HG02870 (cell line): ENCODE measurements at regions not wholly inside any gene's neighbourhood (a gene's known extent, or its start where the extent isn't known, plus 50 kb on each side); places are given as distances from the start of the nearest gene placed in this dataset.

ENCODE experiments used
- ATAC-seq: cut with Tn5 transposase; IDR thresholded peaks from one replicate; pipeline ENCODE4 v1.9.1; 2021; ENCODE audit warnings: mild to moderate bottlenecking, moderate library complexity; ENCODE audit not compliant: unreplicated experiment

DNA sequence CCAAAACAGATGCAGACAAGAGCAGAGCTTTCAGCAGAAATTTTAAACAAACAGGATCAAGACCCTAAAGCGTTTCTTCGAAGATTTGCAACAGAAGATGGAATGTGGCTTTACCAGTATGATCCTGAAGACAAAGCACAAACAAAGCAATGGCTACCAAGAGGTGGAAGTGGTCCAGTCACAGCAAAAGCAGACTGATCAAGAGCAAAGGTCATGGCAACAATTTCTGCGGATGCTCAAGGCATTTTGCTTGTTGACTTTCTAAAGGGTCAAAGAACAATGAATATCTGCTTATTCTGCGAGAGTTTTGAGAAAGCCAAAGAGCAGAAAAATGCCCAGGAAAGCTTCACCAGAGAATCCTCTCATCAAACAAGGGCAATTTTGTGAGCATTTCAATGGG is 130.4 kb downstream of the MBL2 start:
- ATAC-seq: no peak

DNA sequence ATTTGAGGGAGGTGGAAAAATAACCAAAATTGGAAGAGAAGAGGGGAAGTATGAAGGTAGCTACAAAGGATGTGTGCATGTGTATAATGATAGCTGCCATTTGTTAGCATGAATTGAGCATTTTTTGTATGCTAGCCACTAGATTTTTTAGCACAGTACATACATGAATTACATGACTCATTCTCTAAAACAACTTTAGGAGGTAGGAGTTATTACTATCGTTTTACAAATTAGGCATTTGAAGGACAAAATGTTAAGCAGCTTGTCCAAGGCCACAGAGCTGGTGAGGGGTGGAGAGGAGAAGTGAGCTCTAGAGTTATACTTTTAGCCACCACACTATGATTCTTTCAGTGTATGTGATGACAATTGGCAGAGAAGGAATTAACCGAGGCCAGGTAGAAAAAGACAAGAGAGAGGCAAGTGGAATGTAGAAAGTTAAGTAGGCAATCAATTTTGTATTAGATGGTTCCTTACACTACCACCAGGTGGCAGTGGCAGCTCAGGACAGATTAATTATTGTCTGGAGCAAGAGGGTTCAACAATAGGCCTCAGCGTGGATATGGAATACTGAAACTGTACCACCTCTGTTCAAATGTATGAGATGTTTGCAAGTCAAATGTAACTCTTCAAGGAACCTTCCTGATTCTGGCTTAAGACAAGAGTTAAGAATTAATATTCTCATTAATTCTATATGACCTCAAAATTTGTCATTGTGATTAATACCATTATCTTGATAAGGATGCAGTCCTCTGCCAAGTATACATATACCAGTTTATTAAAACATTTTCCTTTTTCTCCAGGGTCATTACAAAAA is 128.0 kb downstream of the MBL2 start:
- ATAC-seq: peak; percentile 78

DNA sequence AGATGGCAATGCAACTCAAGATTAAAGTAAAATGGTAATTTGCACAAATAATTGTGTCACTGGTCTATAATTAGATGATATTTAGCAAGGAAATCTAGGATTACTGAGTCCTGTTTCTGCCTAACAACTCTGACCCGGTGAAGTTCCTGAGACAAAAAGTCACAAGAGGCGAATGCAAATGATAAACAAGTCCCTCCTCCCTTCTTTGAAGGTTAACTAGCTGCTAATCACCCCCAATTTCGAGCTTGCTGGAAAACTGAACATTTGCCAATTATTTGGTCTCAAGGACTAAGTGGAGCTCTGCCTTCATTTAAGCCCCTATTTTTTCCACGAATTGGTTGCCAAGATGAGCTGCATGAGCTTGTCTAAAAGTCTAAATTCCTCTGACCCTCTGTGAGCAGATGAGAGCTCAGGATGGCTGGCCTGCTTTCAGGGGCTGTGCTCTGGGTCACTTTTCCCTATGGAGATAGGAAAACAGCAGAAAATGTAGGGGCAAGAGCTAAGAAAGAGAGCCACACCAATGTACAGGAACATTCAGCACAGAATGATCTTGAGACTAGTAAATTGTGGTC is 127.3 kb downstream of the MBL2 start:
- no peak for ATAC-seq

DNA sequence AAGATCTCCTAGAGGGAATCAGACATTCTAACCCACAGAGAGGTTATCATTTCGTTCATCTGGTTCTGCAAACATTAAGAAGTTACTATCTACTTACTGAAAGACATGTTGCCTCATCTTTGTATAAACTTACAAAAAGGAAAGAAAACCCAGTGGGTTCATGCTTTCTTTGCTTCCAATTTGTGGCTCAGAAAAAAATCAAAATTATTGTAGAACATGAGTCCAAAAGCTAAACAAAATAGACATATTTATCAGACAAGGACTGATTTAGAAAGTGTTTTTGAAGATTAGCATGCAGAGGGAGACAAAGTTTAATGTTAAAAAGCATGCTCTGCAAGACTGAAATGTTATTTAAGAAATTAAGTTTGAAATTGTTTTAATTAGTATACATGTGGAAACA is 123.1 kb downstream of the MBL2 start:
- ATAC-seq: no peak

DNA sequence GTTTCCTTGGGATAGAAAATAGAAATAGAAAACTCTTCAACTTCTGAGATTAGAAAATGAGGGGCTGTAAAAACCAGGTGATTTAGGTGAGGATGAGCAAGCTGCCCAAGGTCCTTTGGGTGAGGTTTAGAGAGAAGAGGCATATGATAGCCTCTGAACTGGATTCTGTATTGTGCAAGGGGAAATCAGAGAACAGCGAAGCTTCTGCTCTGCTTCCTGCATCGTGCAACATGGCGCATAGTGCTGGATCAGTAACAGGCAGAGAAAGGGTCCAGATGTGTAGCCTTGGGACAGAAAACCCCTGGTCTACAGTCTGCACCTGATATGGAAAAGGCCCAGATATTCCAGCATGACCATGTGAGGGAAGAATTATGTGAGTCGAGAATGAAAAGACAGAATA is 121.7 kb downstream of the MBL2 start:
- no peak for ATAC-seq

DNA sequence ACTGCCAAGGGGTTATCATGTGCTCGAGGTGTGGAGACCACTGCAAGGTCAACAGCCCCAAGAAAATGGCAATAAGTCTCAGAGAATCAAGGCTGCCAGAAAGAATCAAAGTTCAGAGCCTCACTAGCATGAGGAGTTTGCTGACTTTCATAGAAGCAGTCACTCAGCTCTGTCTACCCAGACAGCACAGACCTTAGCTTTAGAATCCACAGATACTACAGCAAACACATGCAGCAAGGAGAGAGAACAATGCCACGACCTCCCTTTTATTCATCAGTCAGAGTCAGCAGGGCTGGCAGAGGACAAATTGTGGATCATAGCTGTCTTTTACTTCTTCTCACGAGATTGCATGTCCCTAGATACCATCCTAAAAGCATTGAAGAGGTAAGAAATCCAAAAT is 121.3 kb downstream of the MBL2 start:
- ATAC-seq: no peak

DNA sequence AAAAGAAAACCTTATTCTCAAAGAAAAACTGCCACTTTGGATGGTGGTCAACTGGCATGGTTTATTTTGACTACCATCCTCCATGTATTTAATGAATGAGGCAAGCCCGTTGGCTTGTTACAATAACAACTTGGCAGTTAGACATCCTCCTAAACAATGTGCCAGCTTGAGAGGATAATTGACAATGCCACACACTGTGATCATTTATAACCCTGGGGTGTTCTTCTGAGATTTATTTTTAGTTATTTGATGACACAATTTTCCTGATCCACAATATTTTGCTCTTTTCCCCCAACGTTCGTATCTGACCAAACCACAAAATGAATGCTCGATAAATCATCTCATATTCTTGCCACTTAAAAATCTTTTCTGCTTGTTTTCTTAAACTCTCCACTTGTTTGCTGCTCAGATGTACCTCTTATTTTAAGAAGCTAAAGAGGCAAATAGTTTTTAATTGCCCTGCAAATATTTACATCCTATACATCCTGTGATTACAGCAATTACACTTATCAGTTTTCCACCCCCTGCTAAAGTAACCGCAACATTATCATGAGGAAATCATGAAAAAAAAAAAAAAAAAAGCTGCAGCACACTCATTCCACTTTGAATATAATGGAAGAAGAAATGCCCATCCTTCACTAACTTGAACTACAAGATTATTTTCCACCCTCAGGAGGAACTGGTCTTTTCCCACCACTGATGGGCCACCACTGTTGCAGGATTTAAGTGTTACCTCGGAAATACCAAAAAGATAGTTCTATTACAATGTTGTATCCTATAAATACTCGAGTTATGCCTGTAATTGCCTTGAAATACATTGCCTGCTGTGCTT is 119.9 kb downstream of the MBL2 start:
- ATAC-seq: no peak

DNA sequence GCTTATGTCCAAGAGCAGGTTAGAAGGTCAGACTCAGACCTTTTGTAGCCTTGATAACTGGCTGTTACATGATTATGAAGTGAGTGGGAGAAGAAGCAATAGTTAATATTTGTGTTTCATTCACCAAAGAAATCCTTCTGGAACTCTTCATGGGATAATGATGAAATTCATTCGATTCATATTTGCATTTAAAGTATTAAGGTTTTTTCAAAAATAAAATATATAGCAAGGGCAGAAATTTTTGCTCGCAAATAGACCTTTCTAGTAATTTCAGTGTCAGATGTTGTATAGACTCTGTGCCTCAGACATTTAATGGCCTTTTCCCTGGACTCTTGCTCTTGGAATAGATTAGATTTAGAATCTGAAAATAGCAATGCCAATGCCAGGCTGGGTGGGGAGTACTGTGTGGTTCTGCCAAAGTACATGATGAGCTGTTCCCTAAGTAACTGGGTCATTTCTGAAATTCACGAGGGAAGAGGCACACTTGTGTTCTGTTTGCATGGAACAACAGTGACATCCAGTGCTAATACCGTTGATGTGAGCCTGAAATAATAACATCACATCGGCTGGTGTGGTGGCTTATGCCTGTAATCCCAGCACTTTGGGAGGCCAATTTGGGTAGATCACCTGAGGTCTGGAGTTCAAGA is 119.2 kb downstream of the MBL2 start:
- ATAC-seq: no peak

DNA sequence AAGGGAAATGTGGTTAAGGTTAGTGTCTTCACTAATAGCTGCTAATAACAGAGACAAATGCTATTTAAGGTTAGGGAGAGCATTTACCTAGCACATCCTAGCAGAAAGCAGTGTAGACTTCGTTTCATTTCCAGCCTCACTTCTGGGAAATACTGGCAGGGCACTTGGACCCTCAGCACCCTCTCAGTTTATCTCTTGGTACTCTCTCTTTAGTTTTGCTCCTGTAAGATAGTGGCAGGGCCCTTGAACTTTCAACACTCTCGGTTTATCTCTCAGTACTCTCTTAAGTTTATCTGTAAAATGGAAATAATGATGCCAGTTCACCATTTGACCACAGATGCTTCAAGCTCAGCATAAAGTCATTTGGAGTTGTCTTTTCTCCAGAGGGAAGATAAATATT is 118.4 kb downstream of the MBL2 start:
- no peak for ATAC-seq

DNA sequence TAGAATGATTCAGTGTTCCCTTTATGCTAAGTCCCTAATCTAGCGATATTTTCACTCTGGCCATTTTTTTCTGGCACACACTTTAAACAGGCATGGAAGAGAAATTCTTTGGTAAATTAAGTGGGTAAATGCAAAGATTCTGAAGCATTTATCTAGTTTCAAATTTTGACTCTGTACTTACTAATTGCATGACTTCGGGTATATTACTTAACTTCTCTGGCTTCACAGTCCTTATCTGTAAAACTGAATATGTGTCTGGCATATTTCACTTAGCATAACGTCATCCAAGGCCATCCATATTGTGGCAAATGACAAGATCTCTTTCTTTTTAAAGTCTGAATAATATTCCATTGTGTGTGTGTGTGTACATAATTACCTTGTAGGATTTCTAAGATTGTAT is 114.5 kb downstream of the MBL2 start:
- ATAC-seq: no peak

DNA sequence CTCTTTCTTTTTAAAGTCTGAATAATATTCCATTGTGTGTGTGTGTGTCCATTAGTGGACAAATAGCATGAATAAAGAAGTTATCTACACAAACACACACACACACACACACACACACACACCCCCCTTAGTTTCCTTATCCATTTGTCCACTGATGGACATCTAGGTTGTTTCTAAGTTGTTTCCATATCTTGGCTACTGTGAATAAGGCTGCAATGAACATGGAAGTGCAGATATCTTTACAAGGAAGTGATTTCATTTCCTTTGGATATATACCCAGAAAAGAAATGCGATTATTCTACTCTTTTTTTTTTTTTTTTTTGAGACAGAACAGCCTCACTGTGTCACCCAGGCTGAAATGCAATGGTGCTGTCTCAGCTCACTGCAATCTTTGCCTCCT is 113.5 kb downstream of the MBL2 start:
- no peak for ATAC-seq

DNA sequence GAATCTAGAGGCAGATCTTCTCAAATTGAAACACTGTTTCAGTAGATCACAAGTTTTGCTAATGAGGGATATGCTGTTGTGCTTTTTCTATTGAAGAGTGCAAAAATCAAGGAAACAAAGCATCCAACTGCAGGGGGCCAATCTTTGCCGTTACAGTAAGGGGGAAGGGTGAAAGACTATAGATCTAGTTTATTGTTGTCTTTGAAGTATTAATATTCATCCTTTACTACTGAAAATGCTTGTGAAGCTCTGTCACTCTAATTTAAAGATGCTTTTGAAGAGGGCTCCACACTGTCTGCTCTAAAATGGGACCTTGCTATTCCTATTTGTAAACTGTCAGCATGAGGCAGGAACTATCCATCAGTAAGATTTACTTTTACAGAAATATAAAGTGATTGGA is 110.3 kb downstream of the MBL2 start:
- ATAC-seq: no peak

DNA sequence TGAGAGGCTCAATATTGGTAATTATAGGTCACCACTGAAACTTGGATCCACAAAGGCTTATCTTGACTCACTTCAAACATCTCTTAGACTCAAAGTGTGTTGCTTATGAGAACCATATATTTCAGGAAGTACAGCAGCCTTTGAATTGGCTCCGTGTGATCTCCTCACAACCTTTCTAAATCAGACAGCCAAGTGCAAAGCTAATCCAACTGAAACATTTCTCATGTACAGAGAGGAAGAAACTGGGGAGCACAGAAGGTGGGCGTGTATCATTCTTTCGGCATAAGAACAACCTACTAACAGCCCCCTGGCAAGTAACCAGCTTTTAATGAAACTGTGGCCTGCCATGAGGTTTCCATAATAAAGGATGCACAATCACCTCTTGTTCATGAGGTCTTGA is 109.4 kb downstream of the MBL2 start:
- ATAC-seq: no peak

DNA sequence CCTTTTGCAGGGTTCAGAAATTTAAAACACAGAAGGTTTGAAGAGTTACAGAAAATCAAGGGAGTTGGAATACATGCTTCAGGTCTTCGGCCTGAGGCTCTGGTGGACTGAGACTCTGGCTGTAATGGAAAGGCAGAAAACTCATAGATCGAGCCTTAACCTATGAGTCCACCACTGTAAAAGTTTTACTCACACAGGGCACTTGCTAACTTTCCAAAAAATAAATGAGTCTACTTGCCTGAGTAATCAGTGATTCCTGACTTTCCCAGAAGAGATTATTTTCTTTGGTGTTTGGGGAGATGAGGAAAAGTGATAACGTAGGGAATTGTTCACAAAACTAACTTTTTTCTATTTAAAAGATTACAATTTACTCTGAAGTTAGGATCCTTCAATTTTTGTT is 108.0 kb downstream of the MBL2 start:
- no peak for ATAC-seq

DNA sequence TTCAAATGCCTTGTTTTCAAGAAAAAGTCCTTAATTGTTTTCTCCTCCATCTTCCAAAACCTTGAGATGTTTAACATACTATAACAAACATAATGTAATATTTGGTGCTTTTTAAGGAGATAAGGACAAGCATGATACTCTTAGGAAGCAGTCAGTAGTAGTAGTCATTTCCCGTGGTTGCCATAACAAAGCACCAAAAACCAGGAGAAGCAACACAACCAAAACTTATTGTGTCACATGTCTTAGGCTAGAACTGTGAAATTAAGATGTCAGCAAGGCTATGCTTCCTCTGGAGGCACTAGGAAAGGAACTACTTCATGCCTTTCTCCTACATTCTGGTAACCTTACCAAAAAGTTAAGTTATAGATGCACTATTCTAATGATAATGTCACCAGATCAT is 106.8 kb downstream of the MBL2 start:
- ATAC-seq: no peak

DNA sequence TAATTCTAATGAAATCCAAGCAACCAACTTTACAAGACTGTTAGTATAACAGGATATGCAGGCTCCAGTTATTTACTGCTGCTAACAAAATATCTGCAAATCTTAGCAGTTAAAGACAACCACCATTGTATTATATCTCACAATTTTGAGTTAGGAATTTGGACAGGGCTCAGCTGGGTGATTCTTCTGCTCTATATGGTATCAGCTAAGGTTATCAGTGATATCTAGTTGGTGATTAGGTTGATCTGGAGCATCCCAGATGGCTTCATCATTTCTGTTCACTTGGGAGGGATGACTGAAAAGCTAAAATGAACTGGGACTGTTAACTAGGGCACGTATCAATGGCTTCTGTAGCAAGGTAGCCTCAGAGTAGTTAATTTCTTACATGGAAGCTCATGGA is 105.7 kb downstream of the MBL2 start:
- ATAC-seq: no peak

DNA sequence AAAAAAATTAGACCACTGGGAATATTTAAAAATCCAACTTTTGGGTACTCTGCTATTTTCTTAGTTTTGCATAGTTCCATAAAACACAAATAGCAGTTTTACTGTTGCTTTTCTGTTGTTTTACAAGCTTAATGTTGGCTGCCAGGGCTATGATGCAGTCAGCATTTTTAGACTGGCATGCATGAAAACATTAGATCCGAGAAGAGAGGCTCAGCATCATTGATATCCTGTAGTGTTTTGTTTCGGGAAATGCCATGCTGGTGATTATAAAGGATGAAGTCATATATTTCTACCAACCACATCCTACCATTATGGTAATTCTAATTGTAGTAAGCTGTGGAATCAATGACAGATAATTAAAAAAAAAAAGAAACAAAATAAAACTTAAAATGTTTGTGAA is 104.6 kb downstream of the MBL2 start:
- ATAC-seq: no peak

DNA sequence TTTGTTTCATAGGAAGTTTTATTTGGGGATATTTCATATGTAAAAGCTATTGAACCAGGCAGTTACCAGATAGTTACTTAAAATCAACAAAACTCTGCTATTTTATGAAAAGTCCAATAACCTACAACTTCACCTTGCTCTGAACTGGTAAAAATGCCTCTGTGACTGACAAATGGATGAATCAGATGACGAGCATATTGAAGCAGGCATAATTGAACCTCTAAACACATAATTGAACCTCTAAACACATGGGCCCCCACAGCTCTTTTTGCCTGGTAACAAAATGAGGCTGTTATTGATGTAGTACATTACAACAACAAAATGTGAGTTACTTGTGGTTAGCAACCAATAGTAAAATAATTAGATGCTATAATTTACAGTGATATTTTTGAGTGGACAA is 99.7 kb downstream of the MBL2 start:
- no peak for ATAC-seq

DNA sequence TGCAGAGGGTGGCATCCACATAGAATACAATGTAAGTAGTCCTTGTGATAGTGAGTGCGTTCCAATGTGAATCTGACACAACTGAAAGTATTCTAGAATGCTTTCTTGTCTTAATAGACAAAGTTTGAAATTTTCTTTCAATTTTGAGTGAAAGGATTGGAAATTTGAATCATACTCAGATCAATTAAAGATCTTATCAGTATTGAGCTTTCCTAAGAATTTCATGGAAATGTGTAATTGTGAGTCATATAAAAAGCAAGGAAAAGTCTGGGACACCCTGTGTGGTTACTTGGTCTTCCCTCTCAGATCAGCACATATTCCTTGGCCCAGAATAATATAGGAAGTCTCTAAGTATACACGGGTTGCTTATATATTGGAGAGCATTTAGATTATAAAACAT is 99.1 kb downstream of the MBL2 start:
- ATAC-seq: no peak

DNA sequence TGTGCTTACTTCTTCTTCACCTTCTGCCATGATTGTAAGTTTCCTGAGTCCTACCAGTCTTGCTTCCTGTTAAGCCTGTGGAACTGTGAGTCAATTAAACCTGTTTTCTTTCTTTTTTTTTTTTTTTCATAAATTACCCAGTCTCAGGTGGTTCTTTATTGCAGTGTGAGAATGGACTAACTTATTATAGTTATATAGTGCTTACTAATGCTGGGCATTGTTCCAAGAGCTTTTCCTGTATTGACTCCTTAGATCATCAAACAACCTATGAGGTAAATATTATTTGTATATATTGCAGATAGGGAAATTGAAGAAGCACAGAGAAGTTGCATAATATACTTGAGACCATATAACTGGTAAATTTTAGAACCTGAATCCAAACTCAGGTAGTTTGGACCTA is 98.1 kb downstream of the MBL2 start:
- no peak for ATAC-seq

DNA sequence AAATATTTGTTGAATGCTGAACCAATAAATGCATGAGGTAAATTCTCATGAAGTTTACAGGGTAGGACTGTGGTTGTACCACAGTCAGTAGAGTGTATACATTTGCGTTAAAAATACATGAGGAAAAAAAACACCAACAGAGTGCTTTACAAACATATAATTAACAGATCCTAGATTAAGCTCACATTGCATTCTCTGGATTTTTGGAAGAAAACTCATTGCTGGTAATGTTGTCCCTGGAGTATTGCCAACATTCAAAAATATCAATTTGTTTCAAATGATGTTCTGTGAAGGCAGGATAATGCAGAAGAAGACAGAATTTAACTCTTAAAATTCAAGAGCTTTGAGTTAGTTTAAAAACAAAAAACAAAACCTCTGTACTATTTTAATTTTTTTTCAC is 95.5 kb downstream of the MBL2 start:
- no peak for ATAC-seq

DNA sequence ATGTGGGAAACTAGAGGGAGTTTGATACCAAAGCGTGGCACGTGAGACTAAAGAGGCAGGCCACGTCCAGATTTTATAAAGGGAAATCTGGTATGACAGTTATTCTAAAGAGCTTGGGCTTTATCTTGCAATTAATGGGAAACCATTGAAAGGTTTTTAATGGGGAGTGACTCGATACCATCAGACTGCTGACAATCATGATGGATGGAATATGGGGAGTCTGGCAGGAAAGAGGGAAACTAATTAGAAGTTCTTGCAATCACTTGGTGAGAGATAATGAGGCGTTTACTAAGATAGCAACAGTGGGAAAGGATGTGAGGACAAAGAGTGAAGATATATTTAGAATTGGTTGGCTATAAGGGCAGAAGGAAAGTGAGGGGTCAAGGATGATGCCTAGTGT is 94.0 kb downstream of the MBL2 start:
- ATAC-seq: no peak
